ENCODE measurements at regions not wholly inside any gene's neighbourhood (a gene's known extent, or its start where the extent isn't known, plus 50 kb on each side); places are given as distances from the start of the nearest gene placed in this dataset.

- TF ChIP-seq, protein P1, sequence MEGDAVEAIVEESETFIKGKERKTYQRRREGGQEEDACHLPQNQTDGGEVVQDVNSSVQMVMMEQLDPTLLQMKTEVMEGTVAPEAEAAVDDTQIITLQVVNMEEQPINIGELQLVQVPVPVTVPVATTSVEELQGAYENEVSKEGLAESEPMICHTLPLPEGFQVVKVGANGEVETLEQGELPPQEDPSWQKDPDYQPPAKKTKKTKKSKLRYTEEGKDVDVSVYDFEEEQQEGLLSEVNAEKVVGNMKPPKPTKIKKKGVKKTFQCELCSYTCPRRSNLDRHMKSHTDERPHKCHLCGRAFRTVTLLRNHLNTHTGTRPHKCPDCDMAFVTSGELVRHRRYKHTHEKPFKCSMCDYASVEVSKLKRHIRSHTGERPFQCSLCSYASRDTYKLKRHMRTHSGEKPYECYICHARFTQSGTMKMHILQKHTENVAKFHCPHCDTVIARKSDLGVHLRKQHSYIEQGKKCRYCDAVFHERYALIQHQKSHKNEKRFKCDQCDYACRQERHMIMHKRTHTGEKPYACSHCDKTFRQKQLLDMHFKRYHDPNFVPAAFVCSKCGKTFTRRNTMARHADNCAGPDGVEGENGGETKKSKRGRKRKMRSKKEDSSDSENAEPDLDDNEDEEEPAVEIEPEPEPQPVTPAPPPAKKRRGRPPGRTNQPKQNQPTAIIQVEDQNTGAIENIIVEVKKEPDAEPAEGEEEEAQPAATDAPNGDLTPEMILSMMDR (IDR thresholded peaks at IDR 0.05; ENCODE audit: insufficient read depth, low read depth, low read length) = no peak
- no peak for TF ChIP-seq EZH2 (IDR thresholded peaks at IDR 0.05; ENCODE audit: insufficient read depth, low read length)
Measured at GRCh38 chr18:76684265-76684664, 138.1 kb upstream of the ZNF236 start.

All from astrocyte (in vitro differentiated cells and primary cell).